Lung (tissue), 11 donors: ENCODE measurements at regions not wholly inside any gene's neighbourhood (a gene's known extent, or its start where the extent isn't known, plus 50 kb on each side); places are given as distances from the start of the nearest gene placed in this dataset.

Source experiments
- ATAC-seq: fragments of 200-7000 bp; cut with Tn5 transposase; one replicate; pipeline ENCODE4 v1.9.1; 2020; ENCODE audit warnings: moderate number of reproducible peaks; ENCODE audit not compliant: insufficient read depth, low FRiP score
- DNase-seq, 3 donors: peaks; one replicate each; pipeline ENCODE4 v3.0.0-alpha.2; 2013 to 2017
- H3K27ac ChIP-seq, 2 donors: one replicate each; pipeline ENCODE4 v1.5.1; 2013; ENCODE audit warnings: mild to moderate bottlenecking in 2 of 2, moderate library complexity in 2 of 2, control low read depth in 1 of 2, inconsistent platforms in 1 of 2, low read depth in 1 of 2, low read length in 1 of 2
- H3K27me3 ChIP-seq, 3 donors: one replicate each; pipeline ENCODE4 v1.5.1; 2013; ENCODE audit warnings: low read length in 2 of 3; ENCODE audit not compliant: control insufficient read depth in 3 of 3, insufficient read depth in 3 of 3
- H3K36me3 ChIP-seq, 4 donors: one replicate each; pipeline ENCODE4 v1.5.1; 2013; ENCODE audit warnings: low read length in 4 of 4, mild to moderate bottlenecking in 1 of 4, moderate library complexity in 1 of 4; ENCODE audit not compliant: control insufficient read depth in 4 of 4, insufficient read depth in 4 of 4
- H3K4me1 ChIP-seq, 5 donors: one replicate each; pipeline ENCODE4 v1.5.1; 2013; ENCODE audit warnings: low read length in 5 of 5, mild to moderate bottlenecking in 2 of 5, moderate library complexity in 1 of 5; ENCODE audit not compliant: control insufficient read depth in 5 of 5, insufficient read depth in 5 of 5
- H3K4me3 ChIP-seq: one replicate; pipeline ENCODE4 v1.5.1; 2013; ENCODE audit warnings: mild to moderate bottlenecking, control low read depth, moderate library complexity
- H3K9ac ChIP-seq, 2 donors: one replicate each; pipeline ENCODE4 v1.5.1; 2013; ENCODE audit warnings: low read length in 2 of 2, control low read depth in 1 of 2; ENCODE audit not compliant: insufficient read depth in 1 of 2
- H3K9me3 ChIP-seq, 4 donors: one replicate each; pipeline ENCODE4 v1.5.1; 2013; ENCODE audit warnings: low read length in 3 of 4, mild to moderate bottlenecking in 1 of 4, moderate library complexity in 1 of 4; ENCODE audit not compliant: control insufficient read depth in 4 of 4, insufficient read depth in 3 of 4
- CTCF ChIP-seq: IDR thresholded peaks from 2 replicates; pipeline ENCODE4 v1.5.1; 2012; ENCODE audit warnings: mild to moderate bottlenecking; ENCODE audit errors: control extremely low read depth, extremely low read depth
- WGBS, 2 donors: extraction: QIAGEN DNeasy Blood & Tissue Kit; methylation state at CpG; one replicate each; pipeline ENCODE4 v1.1.7; 2013; 5-methylcytosine and 5-hydroxymethylcytosine counted together
- donor health status: control.
- donor health status: control.
- donor health status: Bipolar disorder and iron deficiency.
- donor health status: healthy.
- donor health status: DM: yes; HTN: yes; CAD: no.

- H3K36me3 ChIP-seq = no peaks in the 10 kb centered on the region
- no peaks in the 10 kb centered on the region for H3K27me3 ChIP-seq
- H3K9me3 ChIP-seq = no peaks in the 10 kb centered on the region
- H3K27ac ChIP-seq = peak overlapping the region in 1 of 2 donors; percentile 86
- no peak overlapping the region for H3K9ac ChIP-seq
- peaks cover 3 to 24% (median 5%) of the 10 kb centered on the region in 5 donors for H3K4me1 ChIP-seq
- peak; percentile 39 for ATAC-seq
- DNase-seq = peak in 2 of 3 donors; percentile 54 to 67
- no peak overlapping the region for H3K4me3 ChIP-seq
- 13 to 14% methylated on average over 5 of the region's 5 CpGs for WGBS, 2 donors
- TF ChIP-seq CTCF = no peak
Observed at GRCh38 chr6:139534472-139535115, 160.1 kb upstream of the CITED2 start.

GRCh38 chr6:139533573-139534471 lies 159.4 kb upstream of the CITED2 start:
- H3K27me3 ChIP-seq = no peaks in the 10 kb centered on the region
- no peak overlapping the region for H3K9ac ChIP-seq
- whole genome bisulfite sequencing, 2 donors = 22 to 29% methylated on average over 11 of the region's 11 CpGs
- peak overlapping the region in 1 of 2 donors; percentile 86 for H3K27ac ChIP-seq
- no peaks in the 10 kb centered on the region for H3K9me3 ChIP-seq
- H3K4me3 ChIP-seq = no peak overlapping the region
- H3K4me1 ChIP-seq = peaks cover 1 to 24% (median 5%) of the 10 kb centered on the region in 5 donors
- ATAC-seq (peak; percentile 69), DNase-seq (peak in 2 of 3 donors; percentile 57 to 78)
- H3K36me3 ChIP-seq = no peaks in the 10 kb centered on the region
- TF ChIP-seq CTCF = no peak

- WGBS, 2 donors = 53 to 58% methylated on average over 4 of the region's 4 CpGs
- TF ChIP-seq CTCF = no peak
- H3K36me3 ChIP-seq = no peaks in the 10 kb centered on the region
- no peaks in the 10 kb centered on the region for H3K27me3 ChIP-seq
- no peaks in the 10 kb centered on the region for H3K9me3 ChIP-seq
- no peak overlapping the region for H3K4me3 ChIP-seq
- no peak overlapping the region for H3K27ac ChIP-seq
- no peak overlapping the region for H3K9ac ChIP-seq
- H3K4me1 ChIP-seq = peaks cover 1 to 24% (median 5%) of the 10 kb centered on the region in 5 donors
- no peak for ATAC-seq
- DNase-seq = peak in 1 of 3 donors; percentile 7
Observed at GRCh38 chr6:139533171-139533570, 158.7 kb upstream of the CITED2 start.
